HepG2 (cell line): ENCODE measurements at regions not wholly inside any gene's neighbourhood (a gene's known extent, or its start where the extent isn't known, plus 50 kb on each side); places are given as distances from the start of the nearest gene placed in this dataset.

Experiments
- ATAC-seq: fragments of 200-7000 bp; cut with Tn5 transposase; 3 replicates; pipeline ENCODE4 v1.9.1; 2020; ENCODE audit warnings: mild to moderate bottlenecking, moderate library complexity
- BruUV-seq: library from RNA; stranded (reverse); fragments of 400-500 nt; replicated peaks from 2 replicates; lab custom pipeline; 2021; lab: Mats Ljungman, UMichigan
- CTCF ChIA-PET: fragments of 300-600 bp; formaldehyde crosslinking; extraction: SDS; loops from one replicate; lab custom pipeline; 2021; ENCODE audit warnings: low total read pairs, inconsistent platforms, low intra/inter-chr PET ratio; lab: Yijun Ruan, JAX
- POLR2A ChIA-PET: fragments of 350-600 bp; sonication (Branson Sonifier 250); formaldehyde crosslinking; loops from one replicate; lab custom pipeline; 2020; ENCODE audit warnings: antibody characterized with exemption, inconsistent platforms; lab: Yijun Ruan, JAX
- DNase-seq: peaks from one replicate; pipeline ENCODE4 v3.0.0-alpha.2; 2015; ENCODE audit warnings: low spot score
- FAIRE-seq: peaks from 3 replicates; lab custom pipeline; 2011; peaks lifted over from hg19 to GRCh38; lab: Jason Lieb, UNC
- H2AFZ ChIP-seq: one replicate; pipeline ENCODE4 v1.6.1; 2011; ENCODE audit warnings: low read length, inconsistent platforms
- H3K27ac ChIP-seq: fragments of 300-600 bp; 3 replicates; pipeline ENCODE4 v1.8.0; 2011; ENCODE audit warnings: mixed run types, mild to moderate bottlenecking, mixed read lengths, low read length, inconsistent platforms; ENCODE audit not compliant: insufficient read depth; ENCODE audit errors: extremely low read length
- H3K27me3 ChIP-seq, 2 experiments: fragments of 200-600 bp in 1 of 2; 2 replicates in 1 of 2; 3 replicates in 1 of 2; pipeline versions ENCODE4 v1.6.0 to v1.8.0; 2011; ENCODE audit warnings: low read length in 2 of 2, mild to moderate bottlenecking in 2 of 2, moderate library complexity in 2 of 2, inconsistent platforms in 1 of 2; ENCODE audit not compliant: insufficient read depth in 2 of 2, control insufficient read depth in 1 of 2
- H3K36me3 ChIP-seq, 2 experiments: fragments of 200-600 bp in 1 of 2; replicated peaks in 1 of 2; 2 replicates in 1 of 2; 3 replicates in 1 of 2; pipeline versions ENCODE4 v1.5.1 to v1.8.0; 2011; ENCODE audit warnings: low read length in 2 of 2, inconsistent platforms in 1 of 2; ENCODE audit not compliant: insufficient read depth in 2 of 2, control insufficient read depth in 1 of 2
- H3K4me1 ChIP-seq: 2 replicates; pipeline ENCODE4 v1.5.1; 2012; ENCODE audit warnings: low read length, inconsistent platforms; ENCODE audit not compliant: insufficient read depth
- H3K4me2 ChIP-seq: 2 replicates; pipeline ENCODE4 v1.6.0; 2011; ENCODE audit warnings: low read depth, low read length, inconsistent platforms
- H3K4me3 ChIP-seq, 3 experiments: fragments of 200-600 bp in 1 of 3; sonication (generic), shearing (Covaris generic) in 1 of 3; replicated peaks in 1 of 3; 2 replicates each; pipeline ENCODE4 v1.5.1; 2011 to 2016; ENCODE audit warnings: low read length in 3 of 3, inconsistent platforms in 2 of 3, low read depth in 2 of 3, mild to moderate bottlenecking in 2 of 3, control low read depth in 1 of 3, mixed read lengths in 1 of 3; ENCODE audit not compliant: insufficient read depth in 1 of 3
- H3K79me2 ChIP-seq: one replicate; pipeline ENCODE4 v1.6.1; 2011; ENCODE audit warnings: low read length, inconsistent platforms; ENCODE audit not compliant: insufficient read depth
- H3K9ac ChIP-seq: 2 replicates; pipeline ENCODE4 v1.6.0; 2011; ENCODE audit warnings: mild to moderate bottlenecking, low read depth, low read length, inconsistent platforms; ENCODE audit not compliant: insufficient read depth
- H3K9me3 ChIP-seq: 2 replicates; pipeline ENCODE4 v1.5.1; 2012; ENCODE audit warnings: mild to moderate bottlenecking, low read length
- H4K20me1 ChIP-seq: 2 replicates; pipeline ENCODE4 v1.6.0; 2011; ENCODE audit warnings: inconsistent platforms, mild to moderate bottlenecking, low read length, moderate library complexity; ENCODE audit not compliant: insufficient read depth
- ATAD3A ChIP-seq: sonication (generic); formaldehyde crosslinking; IDR thresholded peaks from 2 replicates; pipeline ENCODE4 v1.4.0; 2020; ENCODE audit warnings: missing genetic modification reagents
- FOXA1 ChIP-seq, 2 experiments: fragments of 450-650 bp in 1 of 2; sonication (generic) in 1 of 2; formaldehyde crosslinking in 1 of 2; IDR thresholded peaks; 2 replicates each; pipeline versions ENCODE4 v1.4.0 to v1.6.1; 2016 to 2020; ENCODE audit warnings: missing genetic modification reagents in 1 of 2
- MXI1 ChIP-seq: IDR thresholded peaks from 3 replicates; pipeline ENCODE4 v1.6.1; 2012; ENCODE audit warnings: low read depth, low read length, inconsistent platforms, borderline replicate concordance
- ZNF282 ChIP-seq: fragments of 450-650 bp; IDR thresholded peaks from 2 replicates; pipeline ENCODE4 v1.6.1; 2018; ENCODE audit not compliant: partially characterized antibody
- ZNF496 ChIP-seq: sonication (generic); formaldehyde crosslinking; IDR thresholded peaks from 2 replicates; pipeline ENCODE4 v1.8.1; 2023; ENCODE audit warnings: mild to moderate bottlenecking, moderate library complexity, missing genetic modification reagents; ENCODE audit not compliant: insufficient replicate concordance
- WGBS: methylation state at CpG from one replicate; pipeline ENCODE4 v1.1.6; 2017; ENCODE audit warnings: low lambda C conversion rate; 5-methylcytosine and 5-hydroxymethylcytosine counted together
- in situ Hi-C: cut with HindIII; loops from 2 replicates; pipeline ENCODE4 v1.10.0; 2017; ENCODE audit warnings: low pct_unique_long_range_greater_than_20kb; ENCODE audit not compliant: extremely low pct_ligation_motif_present
- intact Hi-C: fragments of 100-400 bp; cut with micrococcal nuclease; formaldehyde crosslinking; loops from one replicate; pipeline ENCODE4 v1.10.0; 2022; ENCODE audit not compliant: unreplicated experiment
- TF ChIP-seq, protein P1 (sequence below), 2 experiments: sonication (generic) in 1 of 2; formaldehyde crosslinking in 1 of 2; IDR thresholded peaks; 2 replicates each; pipeline versions ENCODE4 v1.4.0 to v1.6.1; 2016 to 2020; ENCODE audit warnings: borderline replicate concordance in 1 of 2, low read depth in 1 of 2, mild to moderate bottlenecking in 1 of 2, missing genetic modification reagents in 1 of 2

DNA sequence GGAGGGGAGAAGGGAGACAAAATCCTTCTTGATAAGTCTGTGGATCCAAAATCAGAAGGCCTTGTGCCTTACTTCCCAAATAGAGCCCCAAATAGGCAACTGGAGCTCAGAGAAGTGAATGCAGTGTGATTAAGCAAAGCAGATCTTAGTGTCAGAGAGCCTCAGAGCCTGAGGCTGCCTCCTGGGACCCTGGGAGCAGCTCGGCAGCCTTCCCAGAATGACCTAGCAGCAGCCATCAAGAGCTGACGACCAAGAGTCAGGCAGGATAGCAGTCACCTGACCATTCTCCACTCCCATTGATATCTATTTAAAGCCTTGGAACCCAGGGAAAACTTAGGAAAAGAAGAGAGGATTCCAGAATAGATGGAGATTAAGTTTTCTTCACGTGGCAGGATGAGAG, 78.0 kb upstream of the SMYD2 start:
- Histone ChIP-seq H3K4me3 (no peak overlapping the region), H3K79me2 (no peaks in the 10 kb centered on the region), H3K4me2 (no peak overlapping the region), H4K20me1 (no peaks in the 10 kb centered on the region), H3K4me1 (no peaks in the 10 kb centered on the region), H3K27me3 (peaks cover 0 to 10% of the 10 kb centered on the region in 2 experiments; a peak in 2 of 5 replicates), H3K9me3 (no peaks in the 10 kb centered on the region), H3K9ac (no peak overlapping the region), H3K36me3 (no peaks in the 10 kb centered on the region), H2AFZ (no peak overlapping the region), H3K27ac (no peak overlapping the region)
- no peak for ATAC-seq
- TF ChIP-seq ATAD3A (CRISPR knock-in tag) (no peak), ZNF496 (CRISPR knock-in tag) (no peak), ZNF282 (no peak), MXI1 (no peak), FOXA1 (IDR thresholded peaks at IDR 0.05) (no peak), FOXA1 (CRISPR knock-in tag; IDR thresholded peaks at IDR 0.05) (no peak)
- TF ChIP-seq, protein P1, sequence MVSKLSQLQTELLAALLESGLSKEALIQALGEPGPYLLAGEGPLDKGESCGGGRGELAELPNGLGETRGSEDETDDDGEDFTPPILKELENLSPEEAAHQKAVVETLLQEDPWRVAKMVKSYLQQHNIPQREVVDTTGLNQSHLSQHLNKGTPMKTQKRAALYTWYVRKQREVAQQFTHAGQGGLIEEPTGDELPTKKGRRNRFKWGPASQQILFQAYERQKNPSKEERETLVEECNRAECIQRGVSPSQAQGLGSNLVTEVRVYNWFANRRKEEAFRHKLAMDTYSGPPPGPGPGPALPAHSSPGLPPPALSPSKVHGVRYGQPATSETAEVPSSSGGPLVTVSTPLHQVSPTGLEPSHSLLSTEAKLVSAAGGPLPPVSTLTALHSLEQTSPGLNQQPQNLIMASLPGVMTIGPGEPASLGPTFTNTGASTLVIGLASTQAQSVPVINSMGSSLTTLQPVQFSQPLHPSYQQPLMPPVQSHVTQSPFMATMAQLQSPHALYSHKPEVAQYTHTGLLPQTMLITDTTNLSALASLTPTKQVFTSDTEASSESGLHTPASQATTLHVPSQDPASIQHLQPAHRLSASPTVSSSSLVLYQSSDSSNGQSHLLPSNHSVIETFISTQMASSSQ (IDR thresholded peaks at IDR 0.05; ENCODE audit: low read depth): no peak
- TF ChIP-seq, protein P1 (CRISPR knock-in tag; IDR thresholded peaks at IDR 0.05; ENCODE audit: borderline replicate concordance): no peak
- no peak for DNase-seq
- intact Hi-C loops (no loop called here), in situ Hi-C loops (no loop called here)
- no peak for FAIRE-seq
- WGBS: 19% methylated on average over 3 of the region's 3 CpGs
- ChIA-PET POLR2A (no interaction called here), CTCF (no interaction called here)
- no TSS peak for BruUV-seq
